ENCODE measurements at regions not wholly inside any gene's neighbourhood (a gene's known extent, or its start where the extent isn't known, plus 50 kb on each side); places are given as distances from the start of the nearest gene placed in this dataset.
"Not testable (repeated sequence)": the region's sequence is repeated elsewhere in the genome, so short reads cannot be mapped to it uniquely, and the experiment has no call there.

DNA sequence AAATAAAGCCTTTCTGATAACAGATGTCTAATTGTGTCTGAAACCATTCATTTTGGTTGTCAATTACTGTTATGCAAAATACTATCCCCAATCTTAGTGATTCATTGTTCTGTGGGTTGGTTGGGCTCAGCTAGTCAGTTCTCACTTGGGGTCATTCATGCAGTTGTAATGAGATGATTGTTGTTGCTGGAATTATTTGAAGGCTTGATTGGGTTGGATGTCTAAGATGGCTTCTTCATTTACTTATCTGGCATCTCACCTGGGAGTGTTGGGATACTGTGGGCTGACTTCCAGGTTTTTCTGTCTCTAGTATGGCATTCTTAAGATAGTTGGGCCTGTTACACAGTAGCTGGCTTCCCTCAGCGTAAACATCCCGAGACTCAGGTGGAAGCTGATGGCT lies 217.8 kb upstream of the B3GALT2 start:
- DNase-seq = no peak

DNA sequence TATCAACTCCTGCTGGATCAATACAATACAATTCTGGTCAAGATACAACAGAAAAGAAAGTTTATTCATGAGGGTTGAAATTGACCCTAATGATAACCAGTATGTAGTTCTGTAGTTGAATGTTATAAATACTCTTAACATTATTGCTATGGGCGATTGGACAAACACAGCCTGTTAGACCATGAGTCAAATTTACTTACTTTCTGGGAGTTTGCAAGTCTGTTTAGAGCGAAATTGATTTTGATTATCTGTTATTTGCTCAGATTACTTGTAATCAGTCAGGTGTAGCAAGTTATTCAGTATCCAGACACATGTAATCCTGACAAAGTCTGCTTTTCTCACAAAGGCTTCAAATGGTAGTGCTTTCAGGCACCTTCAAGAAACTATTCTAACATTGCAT lies 216.6 kb upstream of the B3GALT2 start:
- no peak for DNase-seq

DNA sequence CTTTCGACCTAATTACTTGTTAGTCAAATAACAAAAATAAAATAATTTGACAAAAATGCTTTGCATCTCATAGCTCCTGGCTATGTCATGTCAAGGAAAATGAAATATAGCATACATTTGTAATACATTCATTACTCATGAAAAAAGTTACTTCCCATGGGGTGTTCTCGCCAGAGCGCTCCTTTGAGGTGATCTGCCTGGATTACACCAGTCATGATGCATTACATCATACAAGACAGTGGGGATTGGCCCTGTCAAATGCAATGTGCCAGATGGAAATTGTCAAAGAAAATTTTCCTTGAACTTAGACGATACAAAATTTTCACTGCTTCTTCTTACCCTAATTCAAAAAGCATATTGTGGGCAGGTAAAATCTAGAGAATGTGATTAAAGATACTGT lies 215.6 kb upstream of the B3GALT2 start:
- DNase-seq = no peak

DNA sequence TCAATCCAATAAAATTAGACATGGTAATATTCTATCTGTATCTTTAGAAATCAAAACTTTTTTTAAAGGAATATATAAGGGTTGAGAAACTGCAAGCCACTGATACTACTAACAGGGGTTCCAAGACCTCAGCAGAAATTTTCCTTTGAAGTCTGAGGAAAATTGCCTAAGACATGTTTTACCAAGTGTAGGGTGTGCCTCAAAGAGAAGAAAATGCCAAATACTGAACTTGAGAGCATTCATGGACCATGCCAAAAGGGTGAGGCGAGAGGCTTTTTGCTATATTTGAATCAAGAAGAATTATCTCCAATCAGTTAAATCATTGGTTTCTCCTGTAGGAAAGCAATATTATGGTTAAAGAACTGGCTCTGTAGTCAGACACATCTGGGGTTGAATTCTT lies 207.9 kb upstream of the B3GALT2 start:
- DNase-seq = no peak

DNA sequence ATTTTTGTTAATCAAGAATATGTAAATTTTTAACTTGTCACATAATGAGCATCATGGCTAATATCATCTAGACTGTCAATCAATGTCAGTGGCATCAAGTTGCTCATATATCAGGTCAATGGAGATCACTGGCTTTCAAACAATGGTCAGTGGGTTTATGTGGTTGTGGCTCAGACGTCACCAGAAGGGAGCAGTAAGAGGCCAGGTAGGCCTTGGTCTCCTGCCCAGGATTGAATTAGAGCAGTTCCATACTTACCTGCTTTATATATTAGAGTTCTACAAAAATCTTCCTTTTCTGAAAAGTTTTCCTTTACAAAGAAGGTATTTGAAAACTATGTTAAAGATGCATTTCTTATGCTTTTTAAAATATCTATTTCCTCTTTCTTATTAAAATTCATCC lies 206.3 kb upstream of the B3GALT2 start:
- no peak for DNase-seq

DNA sequence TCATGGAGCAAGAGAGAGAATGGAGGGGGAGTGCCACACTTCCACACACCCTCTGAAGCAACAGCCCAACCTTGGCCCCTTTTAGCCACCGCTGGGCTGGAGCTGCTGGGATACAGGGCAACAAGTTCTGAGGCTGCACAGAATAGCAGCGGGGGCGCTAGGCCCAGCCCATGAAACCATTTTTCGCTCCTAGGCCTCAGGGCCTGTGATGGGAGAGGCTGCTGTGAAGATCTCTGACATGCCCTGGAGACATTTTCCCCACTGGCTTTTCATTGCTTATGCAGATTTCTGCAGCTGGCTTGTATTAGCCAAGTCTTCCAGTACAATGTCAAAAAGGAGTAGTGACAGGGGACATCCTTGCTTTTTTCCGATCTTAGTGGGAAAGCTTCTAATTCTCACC lies 202.3 kb upstream of the B3GALT2 start:
- DNase-seq = no peak

DNA sequence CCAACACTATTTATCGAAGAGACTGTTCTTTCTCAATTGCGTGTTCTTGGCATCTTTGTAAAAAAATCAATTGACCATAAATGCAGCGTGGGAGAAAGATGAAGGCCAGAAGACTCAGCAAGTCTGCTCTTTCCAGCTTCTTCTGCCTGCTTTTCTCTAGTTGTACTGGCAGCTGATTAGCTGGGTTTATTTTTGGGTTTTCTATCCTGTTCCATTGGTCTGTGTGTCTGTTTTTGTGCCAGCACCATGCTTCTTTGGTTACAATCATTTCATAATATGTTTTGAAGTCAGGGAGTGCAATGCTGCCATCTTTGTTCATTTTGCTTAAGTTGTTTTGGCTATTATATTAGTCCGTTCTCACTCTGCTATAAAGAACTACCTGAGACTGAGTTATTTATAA lies 201.8 kb upstream of the B3GALT2 start:
- no peak for DNase-seq

DNA sequence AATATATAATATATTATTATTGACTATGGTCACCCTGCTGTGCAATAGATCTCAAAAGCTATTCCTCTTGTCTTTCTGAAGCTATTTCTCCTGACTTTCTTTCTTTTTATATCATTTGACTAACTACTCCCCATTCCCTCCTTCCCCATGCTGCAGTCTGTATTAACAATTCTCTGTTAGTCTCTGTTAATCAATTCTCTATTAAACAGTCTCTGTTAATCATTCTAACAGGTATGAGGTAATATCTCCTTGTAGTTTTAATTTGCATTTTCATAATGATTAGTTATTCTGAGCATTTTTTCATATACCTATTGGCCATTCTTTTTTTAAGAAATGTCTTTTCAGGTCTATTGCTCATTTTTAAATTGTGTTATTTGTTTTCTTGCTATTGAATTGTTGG lies 201.0 kb upstream of the B3GALT2 start:
- no peak for DNase-seq

DNA sequence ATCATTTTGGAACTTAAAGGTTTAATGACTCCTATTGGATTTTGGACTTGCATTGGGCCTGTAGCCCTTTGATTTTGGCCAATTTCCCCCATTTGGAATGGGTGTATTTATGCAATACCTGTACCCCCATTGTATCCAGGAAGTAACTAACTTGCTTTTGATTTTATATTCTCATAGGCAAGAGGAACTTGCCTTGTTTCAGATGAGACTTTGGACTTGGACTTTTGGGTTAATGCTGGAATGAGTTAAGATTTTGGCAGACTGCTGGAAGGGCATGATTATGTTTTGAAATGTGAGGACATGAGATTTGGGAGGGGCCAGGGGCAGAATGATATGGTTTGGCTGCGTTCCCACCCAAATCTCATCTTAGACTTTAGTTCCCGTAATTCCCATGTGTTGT lies 192.0 kb upstream of the B3GALT2 start:
- not testable (repeated sequence) for DNase-seq

DNA sequence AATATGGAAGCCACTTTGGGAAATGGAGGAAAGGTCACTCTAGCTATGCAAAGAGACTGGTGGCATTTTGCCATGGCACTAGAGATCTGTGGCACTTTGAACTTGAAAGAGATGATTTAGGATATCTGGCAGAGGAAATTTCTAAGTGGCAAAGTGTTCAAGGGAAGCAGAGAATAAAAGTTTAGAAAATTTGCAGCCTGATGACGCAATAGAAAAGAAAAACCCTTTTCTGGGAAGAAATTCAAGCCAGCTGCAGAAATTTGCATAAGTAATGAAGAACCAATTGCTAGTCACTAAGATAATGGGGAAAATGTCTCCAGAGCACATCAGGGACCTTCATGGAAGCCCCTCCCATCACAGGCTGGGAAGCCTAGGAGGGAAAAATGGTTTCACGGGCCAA lies 191.1 kb upstream of the B3GALT2 start:
- DNase-seq = no peak

DNA sequence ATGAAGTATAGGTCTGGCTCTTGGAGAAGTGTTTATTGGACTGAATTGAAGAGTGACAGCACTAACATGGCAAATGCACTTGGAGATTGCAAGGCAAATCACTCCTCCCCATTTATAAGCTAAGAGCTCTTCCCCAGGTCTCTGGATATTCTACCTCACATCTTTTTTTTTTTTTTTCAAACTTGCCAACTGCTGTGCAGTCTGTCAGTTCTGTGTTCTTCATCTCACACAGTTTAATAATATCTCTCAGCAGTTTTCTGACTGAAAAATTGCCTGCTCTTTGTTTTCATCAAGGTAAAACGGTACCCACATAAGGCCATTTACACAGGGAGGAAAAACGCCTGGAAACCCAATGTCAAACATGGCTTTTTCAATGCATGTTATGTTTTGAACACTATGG lies 186.1 kb upstream of the B3GALT2 start:
- DNase-seq = no peak

DNA sequence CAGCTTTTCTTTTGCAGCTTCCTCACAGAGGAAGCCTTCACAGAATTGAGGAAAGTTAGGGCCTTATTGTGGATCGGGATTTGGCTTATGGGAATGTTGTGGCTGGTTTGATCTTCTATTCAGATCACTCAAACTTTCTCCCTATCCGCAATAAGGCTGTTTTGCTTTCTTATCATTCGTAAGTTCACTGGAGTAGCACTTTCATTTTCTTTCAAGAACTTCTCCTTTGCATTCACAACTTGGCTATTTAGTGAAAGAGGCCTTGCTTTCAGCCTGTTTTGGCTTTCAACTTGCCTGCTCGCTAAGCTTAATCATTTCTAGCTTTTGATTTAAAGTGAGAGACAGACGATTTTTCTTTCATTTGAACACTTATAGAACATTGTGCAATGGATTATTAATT lies 181.9 kb upstream of the B3GALT2 start:
- DNase-seq = no peak

DNA sequence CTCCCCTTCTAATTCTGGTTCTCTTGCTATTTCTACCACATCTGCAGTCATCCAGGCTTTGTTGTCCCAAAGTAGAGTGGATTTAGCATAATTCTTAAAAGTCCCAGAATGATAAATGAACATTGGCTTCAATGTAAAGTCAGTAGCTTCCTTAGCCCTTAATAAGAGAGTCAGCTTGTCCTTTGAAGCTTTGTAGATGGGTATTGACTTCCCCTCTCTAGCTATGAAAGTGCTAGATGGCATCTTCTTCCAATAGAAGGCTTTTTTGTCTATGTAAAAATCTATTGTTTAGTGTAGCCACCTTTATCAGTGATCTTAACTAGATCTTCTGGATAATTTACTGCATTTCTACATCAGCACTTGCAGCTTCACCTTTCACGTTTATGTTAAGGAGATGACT lies 181.4 kb upstream of the B3GALT2 start:
- DNase-seq = no peak

DNA sequence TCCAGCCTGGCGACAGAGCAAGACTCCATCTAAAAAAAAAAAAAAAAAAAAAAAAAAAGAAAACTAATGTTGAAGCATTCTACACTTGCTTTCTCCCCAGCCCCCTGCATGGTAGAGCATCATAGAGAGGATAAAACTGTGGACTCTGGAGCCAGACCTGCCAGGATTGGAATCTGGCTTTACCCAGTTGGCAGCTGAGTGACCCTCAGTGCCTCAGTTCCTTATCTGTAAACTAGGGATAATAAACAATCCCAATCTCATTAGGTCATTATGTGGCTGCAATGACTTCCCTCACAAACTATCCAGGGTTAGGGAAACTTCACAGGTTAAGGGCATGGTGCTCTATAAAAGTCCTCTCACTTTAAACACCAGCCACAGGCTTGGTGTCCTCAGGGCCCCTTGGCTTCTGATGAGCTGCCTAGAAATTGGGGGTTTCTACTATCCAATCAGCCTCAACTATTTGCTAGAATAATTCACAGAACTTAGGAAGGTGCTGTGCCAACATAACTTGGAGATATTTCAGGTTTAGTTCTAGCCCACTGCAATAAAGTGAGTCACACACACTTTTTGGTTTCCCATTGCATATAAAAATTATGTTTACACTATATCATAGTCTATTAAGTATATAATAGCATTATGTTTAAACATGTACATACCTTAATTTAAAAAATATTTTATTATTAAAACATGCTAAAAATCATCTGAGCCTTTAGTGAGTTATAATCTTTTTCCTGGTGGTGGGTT lies 180.5 kb upstream of the B3GALT2 start:
- no peak for DNase-seq

DNA sequence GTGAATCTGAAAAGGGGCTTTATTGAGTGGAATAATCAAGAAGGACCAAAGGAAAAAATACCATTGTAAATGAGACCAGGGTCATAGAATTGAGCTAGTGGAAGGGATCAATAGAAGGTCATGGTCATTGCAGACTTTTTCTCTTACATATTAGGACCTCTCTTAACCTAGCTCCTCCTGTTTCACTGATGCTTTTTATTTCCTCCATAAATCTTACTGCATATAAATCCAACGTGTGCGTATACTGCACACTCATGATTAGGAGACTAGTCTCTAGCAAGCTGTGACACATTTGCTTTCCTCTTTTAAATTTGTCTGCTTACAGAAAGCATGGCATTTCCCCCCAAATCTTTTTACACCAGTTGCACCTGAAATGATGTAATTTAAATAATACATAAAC lies 179.6 kb upstream of the B3GALT2 start:
- no peak for DNase-seq

DNA sequence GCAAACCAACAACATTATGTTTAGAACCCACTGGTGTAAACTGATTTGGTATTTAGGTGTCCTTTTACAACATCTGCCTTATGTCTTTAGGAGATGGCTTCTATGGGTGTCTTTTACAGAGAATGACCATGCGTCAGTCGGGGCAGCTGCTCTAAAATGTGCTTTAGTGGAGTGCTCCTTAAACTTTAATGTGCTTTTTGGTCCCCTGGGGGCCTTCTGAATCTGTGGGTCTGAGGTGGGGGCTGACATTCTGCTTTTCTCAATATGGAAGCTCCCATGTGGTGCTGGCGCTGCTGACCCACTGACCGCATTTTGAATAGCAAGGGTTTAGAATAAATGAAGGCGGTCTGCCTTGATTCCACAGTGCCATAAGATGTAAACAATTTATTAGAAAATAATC lies 173.2 kb upstream of the B3GALT2 start:
- DNase-seq = no peak

DNA sequence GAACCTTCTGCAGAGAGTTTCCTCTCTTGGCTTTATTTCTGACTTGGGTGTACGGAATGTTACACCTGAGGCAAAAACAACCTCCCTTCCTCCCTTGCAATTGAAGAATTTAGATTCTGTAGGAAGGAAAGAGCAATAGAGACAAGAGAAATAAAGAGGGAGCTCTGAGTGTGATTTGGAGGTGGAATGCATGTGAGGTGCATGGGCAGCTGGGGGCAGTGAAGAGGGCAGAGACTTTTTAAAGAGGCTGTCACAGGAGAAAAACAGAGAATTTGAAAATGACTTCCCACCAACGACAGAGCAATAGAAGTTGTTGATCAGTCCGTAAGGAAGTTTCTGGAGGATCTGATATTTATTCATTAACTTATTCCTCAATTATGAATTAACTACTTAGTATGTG lies 172.0 kb upstream of the B3GALT2 start:
- no peak for DNase-seq

DNA sequence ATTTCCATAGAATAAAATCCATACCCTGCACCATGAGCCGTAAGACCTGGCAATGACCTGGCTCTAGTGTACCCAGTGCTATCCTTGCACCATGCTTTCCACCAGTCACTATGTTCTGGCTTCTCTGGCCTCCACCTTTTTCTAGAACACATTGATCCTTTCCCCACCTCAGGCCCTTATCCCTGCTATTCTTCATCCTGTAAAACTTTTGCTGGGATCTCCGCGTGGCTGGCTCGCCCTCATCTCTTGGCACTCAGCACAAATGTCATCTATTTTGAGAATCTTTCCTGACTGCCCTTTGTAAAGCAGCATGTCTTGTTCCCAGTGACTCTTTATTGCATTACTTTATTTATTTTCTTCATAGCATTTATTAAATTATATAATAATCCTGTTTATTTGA lies 169.8 kb upstream of the B3GALT2 start:
- DNase-seq = no peak

DNA sequence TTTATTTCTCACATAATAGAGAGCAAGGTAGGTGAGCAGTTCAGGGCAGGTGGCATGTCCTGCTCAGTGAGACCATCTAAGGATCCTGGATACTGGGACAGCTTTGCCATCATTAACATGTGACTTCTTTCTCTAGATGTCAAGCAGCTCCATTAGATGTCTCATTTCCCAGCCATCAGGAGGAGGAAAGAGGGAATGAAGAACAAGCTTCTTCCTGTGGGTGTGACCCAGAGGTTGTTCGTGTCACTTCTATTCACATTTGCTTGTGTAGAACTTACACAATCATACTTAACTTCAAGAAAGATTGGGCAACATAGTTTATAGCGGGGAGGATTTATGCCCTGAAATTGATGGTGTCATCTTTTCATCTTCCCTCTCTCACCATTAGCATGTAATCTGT lies 169.2 kb upstream of the B3GALT2 start:
- DNase-seq = no peak

DNA sequence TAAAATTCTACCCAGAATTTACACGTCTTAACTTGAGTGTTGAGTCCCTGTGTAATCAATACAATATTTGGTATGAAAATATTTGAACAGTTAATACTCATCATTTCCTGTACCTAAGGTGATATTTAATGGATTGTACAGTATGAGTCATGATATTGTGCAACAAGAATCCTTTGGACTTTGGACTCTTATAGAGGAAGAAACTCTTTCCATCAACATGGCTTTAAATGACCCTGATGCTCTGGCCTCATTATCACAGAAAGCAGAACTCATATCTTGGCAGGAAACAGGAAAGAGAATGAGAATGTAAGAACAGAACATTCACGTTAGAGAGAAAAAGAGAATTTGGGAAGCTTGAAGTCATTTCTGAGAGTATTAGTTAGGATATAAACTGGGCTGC lies 168.8 kb upstream of the B3GALT2 start:
- DNase-seq = no peak

DNA sequence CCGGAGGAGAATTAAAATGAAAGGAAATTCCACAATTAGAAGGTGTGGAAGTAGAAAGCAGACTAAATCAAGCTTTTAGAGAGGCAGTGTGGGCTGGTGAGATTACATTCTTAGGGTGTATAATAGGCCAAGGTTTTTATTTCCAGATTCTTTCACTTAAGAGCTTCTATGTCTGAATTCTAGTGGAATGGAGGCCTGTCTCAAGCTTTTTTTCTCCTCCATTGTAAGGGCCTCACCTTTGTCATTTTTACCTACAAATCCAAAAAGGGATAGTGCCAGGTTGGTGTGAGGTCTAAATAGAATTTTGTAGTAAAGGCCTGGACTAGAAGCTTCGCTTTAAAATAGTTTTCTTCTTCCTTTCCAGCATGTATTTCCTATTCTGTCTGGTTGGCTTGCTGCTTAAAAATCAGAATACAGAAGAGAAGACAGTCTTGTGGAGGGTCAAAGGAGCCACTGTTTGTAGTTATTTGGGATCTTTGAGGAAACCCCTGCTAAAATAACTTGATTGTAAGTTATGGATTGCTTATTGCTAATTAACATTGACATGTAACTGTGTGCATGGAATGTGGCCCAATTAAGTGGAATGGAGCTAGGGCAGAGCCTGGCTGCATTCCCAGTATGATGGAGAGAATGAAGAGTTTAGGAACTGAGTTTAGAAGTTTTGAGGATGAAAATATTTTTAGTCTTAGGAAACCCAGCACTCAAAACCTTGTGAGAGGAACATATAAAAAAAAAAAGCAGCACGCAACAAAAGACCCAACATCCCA lies 162.5 kb upstream of the B3GALT2 start:
- DNase-seq = no peak

DNA sequence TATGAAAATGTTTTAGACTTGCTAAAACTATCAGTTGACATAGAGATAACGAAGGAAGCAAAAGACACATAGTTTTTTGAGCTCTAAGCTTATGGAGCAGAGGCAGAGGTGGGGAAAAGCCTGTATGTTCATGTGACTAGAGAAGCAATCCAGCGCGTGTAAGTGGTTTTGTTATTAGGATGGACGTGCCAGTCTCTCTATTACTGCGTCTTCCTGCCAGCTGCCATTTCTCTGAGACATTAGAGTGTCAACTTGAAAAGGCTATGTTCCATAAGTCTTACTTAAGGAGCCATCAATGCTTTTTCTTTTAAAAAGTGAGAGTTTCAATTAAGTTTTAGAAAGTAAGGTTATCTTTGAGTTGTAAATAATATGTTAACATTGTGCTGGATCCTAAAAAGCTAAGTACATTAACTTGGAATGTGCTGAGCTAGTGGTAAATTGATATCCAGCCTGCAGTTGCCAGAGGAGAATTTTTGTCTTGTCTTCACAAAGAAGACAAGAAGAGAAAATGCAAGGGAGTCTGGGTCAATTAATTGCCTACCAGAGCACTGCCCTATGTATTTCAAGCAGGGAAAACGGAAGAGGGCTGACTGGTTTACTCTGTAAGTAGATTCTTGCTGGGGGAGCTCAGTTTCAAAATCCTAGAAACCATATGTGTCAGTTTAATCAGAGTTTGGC lies 161.8 kb upstream of the B3GALT2 start:
- no peak for DNase-seq

DNA sequence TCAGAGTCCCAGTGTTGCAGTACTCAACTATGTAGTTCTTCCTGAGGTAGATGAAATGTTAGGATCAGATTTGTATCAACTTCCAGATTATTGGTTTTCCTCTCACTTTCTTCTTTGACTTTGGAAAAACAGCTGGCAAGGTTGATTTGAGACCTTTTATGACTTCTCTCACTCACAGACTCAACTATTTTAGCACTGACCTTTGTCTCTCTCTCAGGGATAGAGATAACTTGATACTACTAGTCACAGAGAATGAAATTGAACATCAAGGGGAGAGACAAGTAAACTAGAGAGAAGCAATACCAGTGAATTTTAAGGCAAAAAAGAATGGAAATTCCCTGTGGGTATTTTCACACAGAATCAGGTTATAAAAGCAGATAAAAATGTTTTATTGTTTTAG lies 159.7 kb upstream of the B3GALT2 start:
- no peak for DNase-seq

DNA sequence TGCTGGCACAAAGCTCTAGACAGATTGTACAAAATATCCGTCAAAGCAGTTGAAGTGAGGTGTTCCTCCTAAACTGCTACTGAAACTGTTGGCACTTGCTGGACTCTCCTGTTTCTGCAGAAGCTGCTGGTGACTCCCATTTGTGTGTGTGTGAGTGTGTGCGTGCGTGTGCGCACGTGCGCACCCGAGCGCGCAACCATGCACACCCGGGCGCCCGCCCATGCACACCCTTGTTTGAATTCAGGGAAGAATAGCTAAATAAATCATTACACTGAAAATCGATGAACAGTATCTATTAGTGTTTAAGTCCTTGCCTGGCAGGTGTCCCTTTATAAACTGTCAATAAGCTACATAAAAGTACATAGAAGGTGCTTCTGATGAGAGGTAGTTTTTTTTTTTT lies 156.4 kb upstream of the B3GALT2 start:
- no peak for DNase-seq
